Putamen (tissue), 1 donor: ENCODE measurements at regions not wholly inside any gene's neighbourhood (a gene's known extent, or its start where the extent isn't known, plus 50 kb on each side); places are given as distances from the start of the nearest gene placed in this dataset.
A peak's percentile ranks its signal among the peaks of the same experiment; 100 is the strongest.
"Not testable (repeated sequence)": the region's sequence is repeated elsewhere in the genome, so short reads cannot be mapped to it uniquely, and the experiment has no call there.

Source experiments
- DNase-seq: peaks from one replicate; pipeline ENCODE4 v3.0.0-alpha.2; 2016; ENCODE audit warnings: low spot score

- no peak for DNase-seq
Observed at GRCh38 chr20:51188941-51189340, 166.0 kb upstream of the KCNG1 start.

GRCh38 chr20:51187261-51187660 lies 164.4 kb upstream of the KCNG1 start:
- no peak for DNase-seq

DNA sequence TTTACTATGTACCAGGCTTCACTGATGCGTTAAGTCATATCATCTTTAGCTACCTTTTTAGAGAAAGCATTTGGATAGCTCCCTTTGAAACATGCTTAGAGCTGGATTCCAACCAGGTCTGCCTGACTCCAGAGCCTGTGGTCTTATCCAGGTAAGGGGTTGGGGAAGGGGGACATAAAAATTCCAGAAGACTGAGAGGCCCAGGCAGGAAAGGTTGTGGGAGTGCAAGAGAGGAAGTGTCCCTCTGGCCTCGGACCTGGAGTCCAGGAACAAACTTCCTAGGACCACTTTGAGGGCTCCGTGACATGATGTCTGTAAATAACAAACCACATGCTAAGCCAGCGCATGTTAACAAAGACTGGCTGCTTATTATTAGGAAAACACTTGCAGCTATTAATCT lies 163.0 kb upstream of the KCNG1 start:
- DNase-seq, result no peak

GRCh38 chr20:51185277-51185676 lies 162.4 kb upstream of the KCNG1 start:
- no peak for DNase-seq

GRCh38 chr20:51184289-51184688 lies 161.4 kb upstream of the KCNG1 start:
- DNase-seq, result no peak

- no peak for DNase-seq
Observed at GRCh38 chr20:51183451-51183850, 160.5 kb upstream of the KCNG1 start.

DNA sequence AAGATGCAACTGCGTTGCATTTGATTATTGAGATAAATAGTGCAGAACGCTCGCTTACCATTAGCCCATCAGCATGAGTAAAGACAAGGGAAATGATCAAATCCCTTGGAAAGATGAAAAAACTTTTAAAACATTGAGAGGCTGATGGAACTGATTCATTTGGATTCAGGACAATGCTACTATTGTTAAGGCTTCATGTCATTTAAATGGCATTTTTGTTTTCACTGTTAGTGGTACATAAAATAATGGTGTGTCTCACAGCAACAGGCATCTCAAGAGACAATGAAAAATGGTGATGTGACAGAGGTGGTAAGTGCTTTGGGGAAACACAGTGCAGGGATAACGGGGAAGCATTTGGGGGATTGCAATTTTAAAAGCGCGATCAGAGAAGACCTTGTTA lies 159.7 kb upstream of the KCNG1 start:
- peak; percentile 14 for DNase-seq

DNA sequence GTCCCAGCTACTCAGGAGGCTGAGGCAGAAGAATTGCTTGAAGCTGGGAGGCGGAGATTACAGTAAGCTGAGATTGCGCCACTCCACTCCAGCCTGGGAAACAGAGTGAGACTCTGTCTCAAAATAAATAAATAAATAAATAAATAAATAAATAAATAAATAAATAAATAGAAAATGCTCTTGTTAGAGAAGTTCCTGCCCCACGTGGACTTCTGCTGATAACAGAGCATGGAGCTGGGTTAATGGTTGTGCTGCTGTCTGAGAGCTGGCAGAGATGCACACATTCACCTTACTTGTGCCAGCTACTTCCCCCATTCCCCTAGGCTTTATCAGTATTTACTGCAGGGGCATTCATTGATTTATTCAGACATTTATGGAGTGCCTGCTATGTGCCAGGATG lies 155.2 kb upstream of the KCNG1 start:
- no peak for DNase-seq

GRCh38 chr20:51176876-51177275 lies 154.0 kb upstream of the KCNG1 start:
- DNase-seq, result no peak

- DNase-seq, result no peak
Observed at GRCh38 chr20:51176446-51176845, 153.5 kb upstream of the KCNG1 start.

DNA sequence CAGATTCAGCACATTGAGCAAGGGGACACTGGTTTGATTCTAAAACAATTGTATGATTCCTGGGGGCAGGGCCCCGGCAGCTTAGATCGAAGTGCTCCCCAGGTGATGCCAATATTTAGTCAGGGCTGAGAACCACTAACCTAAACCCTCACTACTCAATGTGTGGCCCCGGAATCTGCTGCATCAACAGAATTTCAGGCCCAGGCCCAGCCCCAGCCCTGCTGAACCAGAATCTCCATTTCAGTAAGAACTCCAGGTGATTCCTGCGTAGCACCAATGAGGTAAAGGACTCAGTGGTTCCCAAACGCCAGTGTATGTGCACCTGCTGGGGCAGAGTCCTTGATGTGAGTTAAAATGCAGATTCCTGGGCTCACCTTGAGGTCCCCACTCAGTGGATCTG lies 152.8 kb upstream of the KCNG1 start:
- DNase-seq, result no peak

- DNase-seq, result no peak
Observed at GRCh38 chr20:51175156-51175555, 152.2 kb upstream of the KCNG1 start.

DNA sequence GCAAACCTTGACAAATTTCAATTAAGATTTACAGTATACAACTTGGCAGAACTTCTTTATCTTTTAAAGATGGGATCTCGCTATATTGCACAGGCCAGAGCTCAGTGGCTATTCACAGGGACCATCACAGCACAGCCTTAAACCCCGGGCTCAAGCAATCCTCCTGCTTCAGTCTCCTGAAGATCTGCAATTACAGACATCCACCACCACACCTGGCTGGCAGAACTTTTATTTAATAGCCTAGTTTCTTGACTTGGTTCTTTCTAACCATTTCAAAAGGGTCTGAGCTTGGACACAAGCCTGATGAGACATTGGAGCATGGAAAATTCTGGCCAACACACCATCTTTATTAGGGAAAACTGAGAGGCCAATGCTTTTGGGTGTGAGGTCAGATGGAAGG lies 151.6 kb upstream of the KCNG1 start:
- no peak for DNase-seq

- no peak for DNase-seq
Observed at GRCh38 chr20:51172558-51173428, 149.9 kb upstream of the KCNG1 start.

- DNase-seq, result no peak
Observed at GRCh38 chr20:51171141-51171540, 148.2 kb upstream of the KCNG1 start.

DNA sequence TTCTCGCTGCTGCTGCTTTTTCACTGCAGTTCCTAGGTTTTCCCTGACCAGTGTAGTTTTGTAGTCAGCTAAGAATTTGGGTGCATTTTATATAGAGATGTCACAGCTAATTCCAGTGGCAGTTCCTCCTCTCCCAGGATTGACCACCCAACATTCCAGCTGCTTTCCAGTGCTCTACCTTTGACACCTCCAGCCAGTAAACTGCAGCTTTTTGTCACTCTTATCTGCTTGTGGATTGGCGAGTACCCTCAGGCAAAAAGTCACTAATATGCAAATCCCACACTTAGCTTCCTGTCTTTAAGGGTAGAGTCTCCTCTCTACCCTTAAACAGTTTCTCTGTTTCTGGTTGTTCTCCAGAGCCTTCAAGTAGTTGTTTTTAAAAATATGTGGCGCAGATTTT lies 146.9 kb upstream of the KCNG1 start:
- DNase-seq, result no peak

- DNase-seq, result not testable (repeated sequence)
Observed at GRCh38 chr20:51167911-51168310, 145.0 kb upstream of the KCNG1 start.

DNA sequence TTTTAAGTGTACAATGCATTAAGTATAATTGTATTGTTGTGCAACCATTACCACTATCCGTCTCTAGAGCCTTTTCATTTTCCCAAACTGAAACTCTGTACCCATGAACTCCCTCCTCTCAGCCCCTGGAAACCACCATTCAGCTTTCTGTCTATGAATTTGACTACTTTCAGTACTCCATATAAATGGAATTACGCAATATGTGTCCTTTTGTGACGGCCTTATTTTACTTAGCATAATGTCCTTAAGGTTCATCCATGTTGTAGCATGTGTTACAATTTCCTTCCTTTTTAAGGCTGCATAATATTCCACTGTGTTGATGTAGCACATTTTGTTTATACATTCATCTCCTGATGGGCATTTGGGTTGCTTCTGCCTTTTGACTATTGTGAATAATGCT lies 143.6 kb upstream of the KCNG1 start:
- DNase-seq, result no peak

GRCh38 chr20:51165131-51165530 lies 142.2 kb upstream of the KCNG1 start:
- no peak for DNase-seq

DNA sequence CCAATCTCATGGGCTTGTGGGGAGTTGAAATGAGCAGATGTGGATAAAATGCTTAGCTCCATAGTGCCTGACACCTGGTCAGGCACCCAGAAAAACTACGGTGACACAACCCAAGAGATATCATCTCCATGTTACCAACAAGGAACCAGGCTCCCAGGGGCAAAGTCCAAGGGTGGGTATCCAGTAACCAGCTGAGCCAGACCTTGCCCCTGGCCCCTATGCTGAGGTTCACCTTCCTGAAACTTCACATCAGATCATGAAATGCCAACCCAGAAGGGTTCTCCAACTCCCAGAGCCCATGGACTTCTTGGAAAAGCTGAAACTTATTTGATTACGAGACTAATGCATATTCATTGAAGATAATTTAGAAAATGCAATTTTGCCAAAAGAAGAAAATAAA lies 141.8 kb upstream of the KCNG1 start:
- no peak for DNase-seq

DNA sequence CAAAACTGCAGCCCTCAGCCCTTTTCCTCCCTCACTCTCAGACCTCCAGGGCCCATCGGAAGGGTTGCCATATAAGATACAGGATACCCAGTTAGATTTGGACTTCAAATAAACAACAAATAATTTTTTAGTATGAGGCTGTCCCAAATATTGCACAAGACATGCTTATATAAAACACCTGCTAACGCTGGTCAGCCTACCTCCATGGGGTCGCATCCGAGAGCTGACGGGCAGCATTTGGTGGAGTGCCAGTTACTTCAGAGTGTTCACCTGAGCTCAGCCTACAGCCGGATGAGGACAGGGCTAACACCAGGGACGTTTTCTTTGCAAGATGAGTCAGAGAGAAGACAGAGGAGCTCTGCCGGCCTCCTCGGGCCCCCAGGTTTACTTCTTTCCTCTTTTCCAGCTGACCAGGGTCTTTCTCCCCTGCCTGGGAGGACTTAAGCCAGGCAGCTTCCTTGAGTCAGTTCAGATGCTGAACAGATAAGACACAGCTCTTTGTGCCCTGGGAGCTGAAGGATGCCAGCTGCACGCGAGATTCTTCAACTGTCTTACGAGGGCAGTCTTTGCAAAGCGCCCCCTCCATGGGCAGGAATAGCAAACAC lies 141.2 kb upstream of the KCNG1 start:
- no peak for DNase-seq

GRCh38 chr20:51162015-51162414 lies 139.1 kb upstream of the KCNG1 start:
- no peak for DNase-seq

DNA sequence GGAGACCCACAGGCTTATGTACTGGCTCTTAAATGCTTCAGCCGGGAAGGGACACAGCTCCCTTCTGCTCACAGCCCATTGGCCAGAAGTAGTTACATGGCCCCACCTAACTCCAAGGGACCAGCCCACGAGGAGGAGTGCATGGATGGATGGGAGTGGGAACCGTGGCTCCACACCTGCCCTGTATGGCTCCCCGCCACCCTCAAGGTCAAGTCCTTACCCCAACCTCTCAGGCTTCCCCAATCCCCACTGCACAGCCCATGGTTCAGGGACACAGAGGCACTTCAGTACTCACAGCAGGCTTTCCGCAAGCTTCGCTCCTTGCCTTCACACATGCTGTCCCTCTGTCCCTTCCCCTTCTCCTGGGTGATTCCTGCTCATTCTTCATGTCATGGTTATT lies 137.9 kb upstream of the KCNG1 start:
- DNase-seq, result no peak

GRCh38 chr20:51159981-51160380 lies 137.1 kb upstream of the KCNG1 start:
- DNase-seq, result no peak
